Smooth muscle cell of the brain vasculature (primary cell): ENCODE measurements at regions not wholly inside any gene's neighbourhood (a gene's known extent, or its start where the extent isn't known, plus 50 kb on each side); places are given as distances from the start of the nearest gene placed in this dataset.

Experiments used
- DNase-seq: peaks from one replicate; pipeline ENCODE4 v3.0.0-alpha.2; 2012; ENCODE audit warnings: low read depth, low spot score

DNA sequence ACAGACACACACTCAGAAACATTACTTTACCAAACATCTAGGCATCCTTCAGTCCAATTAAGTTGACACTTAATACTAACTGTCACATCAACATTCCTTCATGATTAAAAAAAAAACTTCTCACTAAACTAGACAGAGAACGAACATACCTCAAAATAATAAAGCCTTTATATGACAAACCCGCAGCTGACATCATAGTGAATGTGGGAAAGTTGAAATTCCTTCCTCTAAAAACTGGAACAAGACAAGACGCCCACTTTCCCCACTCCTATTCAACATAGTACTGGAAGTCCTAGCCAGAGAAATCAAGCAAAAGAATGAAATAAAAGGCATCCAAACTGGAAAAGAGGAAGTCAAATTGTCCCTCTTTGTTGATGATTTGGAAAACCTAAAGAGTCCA is 96.9 kb upstream of the PPP1R9A start:
- DNase-seq: no peak

DNA sequence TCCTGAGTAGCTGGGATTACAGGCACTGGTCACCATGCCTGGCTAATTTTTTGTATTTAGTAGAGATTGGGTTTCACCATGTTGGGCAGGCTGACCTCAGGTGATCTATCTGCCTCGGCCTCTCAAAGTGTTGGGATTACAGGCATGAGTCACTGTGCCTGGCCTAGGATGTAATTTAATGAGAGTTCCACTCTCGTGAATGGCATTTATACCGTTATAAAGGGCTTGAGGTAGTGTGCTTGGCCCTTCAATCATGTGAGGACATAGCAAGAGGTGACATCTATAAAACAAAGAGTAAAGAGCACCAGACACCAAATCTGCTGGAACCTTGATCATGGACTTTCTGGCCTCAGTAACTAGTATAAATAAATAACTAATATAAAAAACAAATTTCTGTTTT is 93.5 kb upstream of the PPP1R9A start:
- DNase-seq: no peak

DNA sequence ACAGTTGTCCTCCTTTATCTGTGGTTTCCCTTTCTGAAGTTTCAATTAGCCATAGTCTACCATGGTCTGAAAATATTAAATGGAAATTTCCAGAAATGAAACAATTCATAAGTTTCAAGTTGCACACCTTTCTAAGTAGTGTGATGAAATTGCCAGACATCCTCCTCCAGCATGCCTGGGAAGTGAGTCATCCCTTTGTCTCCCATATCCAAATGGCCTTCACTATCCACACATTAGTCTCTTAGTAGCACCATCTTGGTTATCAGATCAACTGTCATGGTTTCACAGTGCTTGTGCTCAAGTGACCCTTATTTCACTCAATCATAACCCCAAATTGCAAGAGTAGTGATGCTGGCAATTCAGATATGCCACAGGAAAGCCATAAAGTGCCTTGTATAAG is 83.4 kb upstream of the PPP1R9A start:
- no peak for DNase-seq

DNA sequence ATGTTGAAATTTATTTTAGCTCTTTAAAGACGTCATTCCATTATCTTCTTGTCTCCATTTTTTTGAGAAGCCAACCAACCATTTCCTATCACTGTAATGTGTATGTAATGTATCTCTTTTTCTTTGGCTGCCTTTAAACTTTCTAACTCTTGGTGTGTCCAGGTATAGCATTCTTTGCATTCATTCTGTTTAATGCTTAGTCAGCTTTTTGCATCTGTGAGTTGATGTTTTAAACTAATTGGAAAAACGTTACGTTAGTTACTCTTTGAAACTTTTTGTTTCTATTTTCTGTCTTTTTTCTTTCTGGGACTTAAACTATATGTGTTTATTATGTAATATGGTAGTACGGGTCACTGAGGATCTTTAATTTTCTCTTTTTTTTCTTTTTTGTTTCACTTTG is 77.4 kb upstream of the PPP1R9A start:
- no peak for DNase-seq

DNA sequence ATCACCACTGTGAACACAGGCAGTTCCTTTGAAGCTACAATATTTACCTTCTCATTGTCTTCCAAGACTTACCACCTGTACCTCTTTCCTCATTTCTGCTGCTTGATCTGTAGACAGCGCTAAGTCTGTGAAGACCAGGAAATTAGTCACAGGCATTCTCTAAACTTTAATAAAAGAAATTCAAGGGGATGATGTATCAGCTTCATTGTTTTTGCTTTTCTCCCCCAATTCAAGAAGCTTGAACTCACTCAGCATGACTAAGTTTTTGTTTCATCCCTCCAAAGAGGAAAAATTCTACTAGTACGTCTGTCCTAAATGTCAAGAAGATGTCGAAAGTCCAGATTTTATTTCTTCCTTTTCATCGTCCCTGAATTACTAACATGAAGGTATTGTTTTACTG is 75.3 kb upstream of the PPP1R9A start:
- no peak for DNase-seq

DNA sequence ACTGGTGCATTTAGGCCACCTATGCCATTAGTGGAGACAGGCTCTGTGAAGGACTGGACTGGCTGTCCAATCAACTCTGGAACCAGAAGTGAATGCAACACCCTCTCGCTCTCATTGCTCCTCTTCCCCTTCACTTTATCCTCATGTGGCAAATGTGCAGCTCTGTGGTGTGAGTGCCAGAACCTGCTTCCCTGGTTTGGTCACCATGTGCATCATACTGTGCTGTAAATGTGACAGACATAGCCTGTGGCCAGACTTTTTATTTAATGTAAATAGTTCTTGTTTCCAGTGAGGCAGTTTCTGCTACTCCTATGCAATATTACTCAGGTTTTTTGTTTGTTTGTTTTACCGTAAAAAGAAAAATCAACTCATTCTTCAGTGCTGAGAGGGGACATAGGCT is 73.0 kb upstream of the PPP1R9A start:
- DNase-seq: no peak

DNA sequence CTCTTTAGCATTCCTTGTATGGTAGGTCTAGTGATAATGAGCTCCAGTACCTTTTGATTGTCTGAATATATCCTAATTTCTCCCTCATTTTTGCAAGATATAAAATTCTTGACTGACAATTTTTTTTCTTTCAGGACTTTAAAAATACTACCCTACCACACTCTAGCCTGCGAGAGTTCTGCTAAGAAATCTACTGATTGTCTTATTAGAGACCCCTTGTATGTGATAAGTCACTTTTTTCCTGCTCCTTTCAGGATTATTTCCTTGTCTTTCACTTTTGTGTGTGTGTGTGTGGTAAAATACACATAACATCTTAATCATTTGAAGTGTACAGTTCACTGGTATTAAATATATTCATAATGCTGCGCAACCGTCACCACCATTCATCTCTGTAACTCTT is 68.7 kb upstream of the PPP1R9A start:
- no peak for DNase-seq

DNA sequence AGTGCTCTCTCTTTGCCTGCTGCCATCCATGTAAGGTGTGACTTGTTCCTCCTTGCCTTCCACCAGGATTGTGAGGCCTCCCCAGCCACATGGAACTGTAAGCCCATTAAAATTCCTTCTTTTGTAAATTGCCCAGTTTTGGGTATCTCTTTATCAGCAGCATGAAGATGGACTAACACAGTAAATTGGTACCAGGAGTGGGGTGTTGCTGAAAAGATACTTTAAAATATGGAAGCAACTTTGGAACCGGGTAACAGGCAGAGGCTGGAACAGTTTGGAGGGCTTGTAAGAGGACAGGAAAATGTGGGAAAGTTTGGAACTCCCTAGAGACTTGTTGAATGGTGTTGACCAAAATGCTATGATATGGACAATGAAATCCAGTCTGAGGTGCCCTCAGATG is 63.8 kb upstream of the PPP1R9A start:
- DNase-seq: no peak

DNA sequence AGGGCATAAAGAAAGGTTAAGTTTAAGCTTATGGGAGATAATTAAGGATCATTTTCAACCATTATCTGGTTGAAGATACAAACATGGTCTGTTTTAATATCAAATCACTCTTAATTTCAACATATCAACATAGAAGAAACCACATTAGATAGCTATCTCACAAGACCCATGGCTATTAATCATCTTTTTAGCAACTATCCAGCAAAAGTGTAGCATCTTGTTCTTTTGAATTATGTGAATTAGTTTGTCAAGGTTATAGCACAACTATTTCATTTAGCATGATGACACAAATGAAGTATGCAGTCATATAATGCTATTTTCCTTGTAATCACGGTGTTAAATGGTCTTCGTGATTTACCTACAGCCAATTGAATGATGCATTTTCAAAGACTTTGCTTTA is 58.9 kb upstream of the PPP1R9A start:
- DNase-seq: no peak

DNA sequence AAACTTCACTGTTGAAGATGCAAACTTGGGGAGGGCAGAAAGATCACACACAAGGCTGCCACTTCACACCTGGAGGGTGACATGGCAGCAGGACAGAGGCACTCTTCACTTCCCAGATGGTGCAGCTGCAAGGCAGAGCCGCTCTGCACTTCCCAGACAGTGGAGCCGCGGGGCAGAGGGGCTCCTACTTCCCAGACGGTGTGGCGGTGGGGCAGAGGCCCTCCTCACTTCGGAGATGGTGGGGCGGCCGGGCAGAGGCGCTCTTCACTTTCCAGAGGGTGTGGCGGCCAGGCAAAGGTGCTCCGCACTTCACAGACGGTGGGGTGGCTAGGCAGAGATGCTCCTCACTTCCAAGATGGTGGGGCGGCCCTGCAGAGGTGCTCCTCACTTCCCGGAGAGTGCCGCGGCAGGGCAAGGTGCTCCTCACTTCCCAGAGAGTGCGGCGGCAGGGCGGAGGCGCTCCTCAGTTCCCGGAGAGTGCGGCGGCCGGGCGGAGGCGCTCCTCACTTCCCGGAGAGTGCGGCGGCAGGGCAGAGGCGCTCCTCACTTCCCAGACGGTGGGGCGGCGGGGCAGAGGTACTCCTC is 58.3 kb upstream of the PPP1R9A start:
- no peak for DNase-seq

DNA sequence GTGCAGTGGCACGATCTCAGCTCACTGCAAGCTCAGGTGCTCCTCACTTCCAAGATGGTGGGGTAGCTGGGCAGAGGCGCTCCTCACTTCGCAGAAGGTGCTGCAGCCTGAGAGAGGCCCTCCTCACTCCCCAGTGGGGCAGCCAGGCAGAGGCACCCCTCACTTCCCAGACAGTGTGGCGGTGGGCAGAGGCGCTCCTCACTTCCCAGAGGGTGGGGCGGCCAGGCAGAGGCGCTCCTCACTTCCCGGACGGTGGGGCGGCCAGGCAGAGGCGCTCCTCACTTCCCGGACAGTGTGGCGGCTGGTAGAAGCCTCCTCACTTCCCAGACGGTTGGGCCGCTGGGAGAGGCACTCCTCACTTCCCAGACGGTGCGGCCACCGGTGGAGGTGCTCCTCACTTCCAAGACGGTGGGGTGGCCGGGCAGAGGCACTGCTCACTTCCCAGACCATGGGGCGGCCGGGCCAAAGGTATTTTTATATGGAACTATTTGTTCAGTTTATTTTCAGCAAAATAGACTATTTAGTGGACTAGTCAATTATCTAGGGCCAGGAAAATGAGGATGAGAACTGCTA is 57.7 kb upstream of the PPP1R9A start:
- DNase-seq: no peak

DNA sequence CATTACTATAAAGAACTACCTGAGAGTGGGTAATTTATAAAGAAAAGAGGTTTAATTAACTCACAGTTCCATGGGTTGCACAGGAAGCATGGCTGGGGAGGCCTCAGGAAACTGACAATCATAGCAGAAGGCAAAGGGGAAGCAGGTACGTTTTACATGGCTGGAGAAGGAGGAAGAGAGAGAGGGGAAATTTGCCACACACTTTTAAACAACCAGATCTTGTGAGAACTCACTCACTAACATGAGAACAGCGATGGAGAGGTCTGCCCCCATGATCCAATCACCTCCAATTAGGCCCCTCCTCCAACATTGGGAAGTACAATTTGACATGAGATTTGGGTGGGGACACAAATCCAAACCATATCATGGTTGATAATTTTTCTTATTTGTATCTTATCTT is 51.8 kb upstream of the PPP1R9A start:
- no peak for DNase-seq

DNA sequence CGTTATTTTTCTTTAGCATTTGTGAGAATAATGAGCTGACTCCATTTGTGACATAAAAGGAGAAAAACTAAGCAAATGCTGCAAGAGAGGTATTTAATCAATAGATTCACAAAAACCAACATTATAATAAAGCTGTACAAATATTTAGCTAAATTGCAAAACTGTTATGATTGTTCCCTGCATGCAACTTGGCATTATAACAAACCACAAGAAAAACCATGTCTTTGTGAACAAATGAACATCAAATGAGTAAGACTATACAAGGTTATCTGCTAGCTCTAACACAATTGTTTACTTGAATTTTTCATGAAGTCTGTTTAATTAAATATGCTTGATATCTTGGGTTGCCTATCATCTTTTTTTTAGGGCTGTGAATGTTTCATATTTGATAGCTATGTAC is 50.8 kb upstream of the PPP1R9A start:
- DNase-seq: no peak
